ENCODE measurements at regions not wholly inside any gene's neighbourhood (a gene's known extent, or its start where the extent isn't known, plus 50 kb on each side); places are given as distances from the start of the nearest gene placed in this dataset.

DNA sequence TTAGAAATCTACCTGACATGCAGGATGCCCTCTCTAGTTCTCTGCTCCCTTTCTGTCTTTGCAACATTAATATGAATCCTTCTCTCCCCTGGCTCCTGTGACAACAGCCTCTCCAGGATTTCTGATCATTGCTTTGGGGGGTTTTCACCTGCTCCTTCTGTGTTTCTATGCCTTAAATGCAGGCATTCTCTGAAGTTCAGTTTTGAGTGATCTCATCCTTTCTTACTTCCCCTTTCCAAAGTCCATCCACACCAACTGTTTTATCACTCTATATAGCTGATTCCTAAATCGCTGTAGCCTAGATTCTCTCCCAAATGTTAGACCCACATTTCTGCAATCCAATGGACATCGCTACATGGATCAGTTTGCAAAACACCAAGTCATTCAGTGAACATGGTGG, 330.7 kb upstream of the NCAM1 start:
- H3K4me3 Mint-ChIP-seq, result no peak overlapping the region
- H3K4me1 Mint-ChIP-seq (ENCODE audit: low read depth), result no peaks in the 10 kb centered on the region
- no peaks in the 10 kb centered on the region for H3K36me3 Mint-ChIP-seq (ENCODE audit: low read depth)
- no peak for DNase-seq
- H3K27ac Mint-ChIP-seq, result no peak overlapping the region
- TF ChIP-seq, protein P1, sequence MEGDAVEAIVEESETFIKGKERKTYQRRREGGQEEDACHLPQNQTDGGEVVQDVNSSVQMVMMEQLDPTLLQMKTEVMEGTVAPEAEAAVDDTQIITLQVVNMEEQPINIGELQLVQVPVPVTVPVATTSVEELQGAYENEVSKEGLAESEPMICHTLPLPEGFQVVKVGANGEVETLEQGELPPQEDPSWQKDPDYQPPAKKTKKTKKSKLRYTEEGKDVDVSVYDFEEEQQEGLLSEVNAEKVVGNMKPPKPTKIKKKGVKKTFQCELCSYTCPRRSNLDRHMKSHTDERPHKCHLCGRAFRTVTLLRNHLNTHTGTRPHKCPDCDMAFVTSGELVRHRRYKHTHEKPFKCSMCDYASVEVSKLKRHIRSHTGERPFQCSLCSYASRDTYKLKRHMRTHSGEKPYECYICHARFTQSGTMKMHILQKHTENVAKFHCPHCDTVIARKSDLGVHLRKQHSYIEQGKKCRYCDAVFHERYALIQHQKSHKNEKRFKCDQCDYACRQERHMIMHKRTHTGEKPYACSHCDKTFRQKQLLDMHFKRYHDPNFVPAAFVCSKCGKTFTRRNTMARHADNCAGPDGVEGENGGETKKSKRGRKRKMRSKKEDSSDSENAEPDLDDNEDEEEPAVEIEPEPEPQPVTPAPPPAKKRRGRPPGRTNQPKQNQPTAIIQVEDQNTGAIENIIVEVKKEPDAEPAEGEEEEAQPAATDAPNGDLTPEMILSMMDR (IDR thresholded peaks at IDR 0.05), result no peak
- peaks cover 6% of the 10 kb centered on the region; the same call in 1 of the 2 replicates for H3K27me3 Mint-ChIP-seq (ENCODE audit: insufficient read depth)
- peaks cover 17% of the 10 kb centered on the region for H3K9me3 Mint-ChIP-seq

GRCh38 chr11:112631333-112631732, 329.9 kb upstream of the NCAM1 start:
- H3K4me1 Mint-ChIP-seq (ENCODE audit: low read depth), result no peaks in the 10 kb centered on the region
- no peak for DNase-seq
- H3K27me3 Mint-ChIP-seq (ENCODE audit: insufficient read depth), result peaks cover 6% of the 10 kb centered on the region; the same call in 1 of the 2 replicates
- H3K4me3 Mint-ChIP-seq, result no peak overlapping the region
- H3K27ac Mint-ChIP-seq, result no peak overlapping the region
- H3K9me3 Mint-ChIP-seq, result peaks cover 18% of the 10 kb centered on the region
- no peaks in the 10 kb centered on the region for H3K36me3 Mint-ChIP-seq (ENCODE audit: low read depth)
- TF ChIP-seq, protein P1 (IDR thresholded peaks at IDR 0.05), result no peak

GRCh38 chr11:112632866-112633505, 328.2 kb upstream of the NCAM1 start:
- peaks cover 6% of the 10 kb centered on the region; the same call in 1 of the 2 replicates for H3K27me3 Mint-ChIP-seq (ENCODE audit: insufficient read depth)
- H3K27ac Mint-ChIP-seq, result no peak overlapping the region
- DNase-seq, result no peak

DNA sequence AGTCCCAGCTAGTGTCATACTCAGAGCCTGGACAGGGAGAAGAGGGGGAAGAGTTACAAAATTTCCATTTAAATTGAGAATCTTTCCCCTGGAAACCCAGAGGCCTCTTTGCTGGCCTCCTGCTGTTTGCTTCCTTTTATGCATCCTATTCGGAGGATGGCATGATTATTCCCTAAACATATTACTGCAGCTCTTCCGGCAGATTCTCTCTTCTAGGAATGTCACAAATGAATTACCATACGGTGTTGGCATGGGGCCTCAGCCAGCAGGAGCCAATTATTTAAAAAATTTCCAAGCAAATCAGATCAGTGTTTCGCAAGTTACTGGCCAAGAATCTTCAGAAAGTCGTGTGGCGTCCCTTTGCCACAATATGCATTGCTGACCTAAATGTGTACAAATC, 326.7 kb upstream of the NCAM1 start:
- Mint-ChIP-seq H3K4me1 (ENCODE audit: low read depth) (no peaks in the 10 kb centered on the region), H3K4me3 (no peak overlapping the region), H3K27me3 (ENCODE audit: insufficient read depth) (peaks cover 6% of the 10 kb centered on the region; the same call in 1 of the 2 replicates), H3K9me3 (peaks cover 11% of the 10 kb centered on the region), H3K27ac (no peak overlapping the region), H3K36me3 (ENCODE audit: low read depth) (no peaks in the 10 kb centered on the region)
- DNase-seq, result no peak
- TF ChIP-seq, protein P1 (IDR thresholded peaks at IDR 0.05), result no peak

More at GRCh38 chr11:112632866-112633505, 328.2 kb upstream of the NCAM1 start:
- TF ChIP-seq, protein P1 (IDR thresholded peaks at IDR 0.05), result no peak
- Mint-ChIP-seq H3K4me3 (no peak overlapping the region), H3K4me1 (ENCODE audit: low read depth) (no peaks in the 10 kb centered on the region), H3K36me3 (ENCODE audit: low read depth) (no peaks in the 10 kb centered on the region), H3K9me3 (peaks cover 18% of the 10 kb centered on the region)

GRCh38 chr11:112634995-112635737, 326.1 kb upstream of the NCAM1 start:
- TF ChIP-seq, protein P1 (IDR thresholded peaks at IDR 0.05), result no peak
- Mint-ChIP-seq H3K36me3 (ENCODE audit: low read depth) (no peaks in the 10 kb centered on the region), H3K27me3 (ENCODE audit: insufficient read depth) (peaks cover 6% of the 10 kb centered on the region; the same call in 1 of the 2 replicates), H3K27ac (no peak overlapping the region), H3K4me1 (ENCODE audit: low read depth) (no peaks in the 10 kb centered on the region), H3K9me3 (peaks cover 17% of the 10 kb centered on the region), H3K4me3 (no peak overlapping the region)
- no peak for DNase-seq

Measured in HFFc6 (cell line).